22Rv1 (cell line): ENCODE measurements at regions not wholly inside any gene's neighbourhood (a gene's known extent, or its start where the extent isn't known, plus 50 kb on each side); places are given as distances from the start of the nearest gene placed in this dataset.

Source experiments
- CTCF ChIP-seq: fragments of 450-650 bp; IDR thresholded peaks from 2 replicates; pipeline ENCODE4 v1.5.1; 2017; ENCODE audit warnings: mild to moderate bottlenecking
- ZFX ChIP-seq: fragments of 450-650 bp; IDR thresholded peaks from 2 replicates; pipeline ENCODE4 v1.6.1; 2017; ENCODE audit warnings: antibody characterized with exemption, borderline replicate concordance

- no peak for TF ChIP-seq CTCF
- TF ChIP-seq ZFX = no peak
Observed at GRCh38 chr5:68028131-68028727, 187.3 kb upstream of the PIK3R1 start.
